Right lobe of liver (tissue), 4 donors: ENCODE measurements at regions not wholly inside any gene's neighbourhood (a gene's known extent, or its start where the extent isn't known, plus 50 kb on each side); places are given as distances from the start of the nearest gene placed in this dataset.

Source experiments
- CTCF ChIP-seq, 4 donors: fragments of 200-600 bp in 3 of 4; fragments of 450-650 bp in 1 of 4; IDR thresholded peaks; one replicate each; pipeline versions ENCODE4 v1.5.1 to v1.8.0; 2016 to 2022; ENCODE audit warnings: antibody characterized with exemption in 4 of 4, mild to moderate bottlenecking in 2 of 4
- POLR2A ChIP-seq: fragments of 450-650 bp; IDR thresholded peaks from one replicate; pipeline ENCODE4 v1.6.1; 2017; ENCODE audit warnings: antibody characterized with exemption, mild to moderate bottlenecking
- donor health status: DM: no; HTN: no; CAD: no.
- donor health status: DM: no; HTN: no; CAD: no.
- donor health status: DM: no; HTN: yes; CAD: no.

GRCh38 chr13:84653915-84654534 lies 771.8 kb upstream of the SLITRK1 start:
- TF ChIP-seq CTCF (IDR thresholded peaks at IDR 0.05) (no peak), POLR2A (no peak)
